ENCODE measurements at regions not wholly inside any gene's neighbourhood (a gene's known extent, or its start where the extent isn't known, plus 50 kb on each side); places are given as distances from the start of the nearest gene placed in this dataset.
A peak's percentile ranks its signal among the peaks of the same experiment; 100 is the strongest.

DNA sequence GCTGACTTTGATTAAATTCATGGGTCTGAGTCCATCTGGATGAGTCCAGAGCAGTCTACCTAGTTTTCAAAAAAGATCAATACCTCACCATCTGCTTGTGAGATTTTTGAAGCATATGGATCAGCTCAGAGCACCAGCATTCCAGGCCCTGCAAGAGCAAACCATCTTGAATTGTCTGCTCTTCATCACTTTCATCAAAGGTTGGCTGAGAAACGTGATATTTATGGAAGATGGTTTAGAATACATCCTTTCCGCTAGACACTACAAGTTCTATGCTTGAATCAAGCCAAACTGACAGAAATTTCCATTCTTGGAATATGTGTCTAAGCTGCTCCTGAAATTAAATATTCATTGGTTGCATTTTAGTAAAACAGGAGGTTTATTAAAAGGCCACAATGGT is 190.3 kb downstream of the KCNRG start:
- CTCF ChIA-PET = interaction anchor here (1.4 kb wide), 1 partner anchor 17 kb away, joined by 4 read pairs; no protein-coding TSS in a partner anchor
- TF ChIP-seq, protein P1, sequence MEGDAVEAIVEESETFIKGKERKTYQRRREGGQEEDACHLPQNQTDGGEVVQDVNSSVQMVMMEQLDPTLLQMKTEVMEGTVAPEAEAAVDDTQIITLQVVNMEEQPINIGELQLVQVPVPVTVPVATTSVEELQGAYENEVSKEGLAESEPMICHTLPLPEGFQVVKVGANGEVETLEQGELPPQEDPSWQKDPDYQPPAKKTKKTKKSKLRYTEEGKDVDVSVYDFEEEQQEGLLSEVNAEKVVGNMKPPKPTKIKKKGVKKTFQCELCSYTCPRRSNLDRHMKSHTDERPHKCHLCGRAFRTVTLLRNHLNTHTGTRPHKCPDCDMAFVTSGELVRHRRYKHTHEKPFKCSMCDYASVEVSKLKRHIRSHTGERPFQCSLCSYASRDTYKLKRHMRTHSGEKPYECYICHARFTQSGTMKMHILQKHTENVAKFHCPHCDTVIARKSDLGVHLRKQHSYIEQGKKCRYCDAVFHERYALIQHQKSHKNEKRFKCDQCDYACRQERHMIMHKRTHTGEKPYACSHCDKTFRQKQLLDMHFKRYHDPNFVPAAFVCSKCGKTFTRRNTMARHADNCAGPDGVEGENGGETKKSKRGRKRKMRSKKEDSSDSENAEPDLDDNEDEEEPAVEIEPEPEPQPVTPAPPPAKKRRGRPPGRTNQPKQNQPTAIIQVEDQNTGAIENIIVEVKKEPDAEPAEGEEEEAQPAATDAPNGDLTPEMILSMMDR (IDR thresholded peaks at IDR 0.05; ENCODE audit: insufficient read depth, low read depth, low read length) = no peak
- no peaks in the 10 kb centered on the region for H3K27me3 ChIP-seq (ENCODE audit: control insufficient read depth, insufficient read depth, low read length)
- no peak overlapping the region for H3K4me3 ChIP-seq (ENCODE audit: low read depth, low read length)
- H3K36me3 ChIP-seq (ENCODE audit: control insufficient read depth, insufficient read depth, low read length) = no peaks in the 10 kb centered on the region
- DNase-seq (ENCODE audit: low read depth) = no peak
- POLR2A ChIA-PET = no interaction called here

DNA sequence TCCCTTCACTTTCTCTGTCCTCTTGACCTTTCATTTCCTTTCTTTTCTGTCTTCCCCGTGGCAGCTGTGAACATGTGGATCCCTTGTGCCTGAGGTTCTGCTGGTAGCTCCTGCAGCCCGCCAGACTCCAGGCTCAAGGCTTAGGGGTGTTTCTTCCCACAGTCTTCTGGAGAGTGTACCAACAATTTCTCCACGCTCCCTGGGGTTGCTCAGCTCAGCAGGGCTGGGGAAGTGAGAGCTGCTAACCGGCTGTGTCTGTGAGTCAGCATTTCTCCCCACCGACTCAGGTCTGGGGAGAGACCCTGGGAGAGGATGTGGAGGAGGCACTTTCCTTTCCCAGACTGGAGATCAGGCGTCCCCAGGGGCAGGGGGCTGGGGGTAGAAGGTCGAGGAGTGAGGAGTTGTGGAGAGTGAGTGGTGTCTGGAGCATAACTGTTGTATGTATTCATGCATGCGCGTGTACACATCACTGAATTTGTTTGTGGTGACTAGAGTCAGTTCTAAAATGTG is 193.6 kb downstream of the KCNRG start:
- CTCF ChIA-PET = interaction anchor here (0.5 kb wide), 1 partner anchor 15 kb away, joined by 3 read pairs; no protein-coding TSS in a partner anchor
- DNase-seq (ENCODE audit: low read depth) = peak; percentile 28
- POLR2A ChIA-PET = no interaction called here
- TF ChIP-seq, protein P1 (IDR thresholded peaks at IDR 0.05; ENCODE audit: insufficient read depth, low read depth, low read length) = no peak
- Histone ChIP-seq H3K4me3 (ENCODE audit: low read depth, low read length) (no peak overlapping the region), H3K36me3 (ENCODE audit: control insufficient read depth, insufficient read depth, low read length) (no peaks in the 10 kb centered on the region), H3K27me3 (ENCODE audit: control insufficient read depth, insufficient read depth, low read length) (no peaks in the 10 kb centered on the region)

DNA sequence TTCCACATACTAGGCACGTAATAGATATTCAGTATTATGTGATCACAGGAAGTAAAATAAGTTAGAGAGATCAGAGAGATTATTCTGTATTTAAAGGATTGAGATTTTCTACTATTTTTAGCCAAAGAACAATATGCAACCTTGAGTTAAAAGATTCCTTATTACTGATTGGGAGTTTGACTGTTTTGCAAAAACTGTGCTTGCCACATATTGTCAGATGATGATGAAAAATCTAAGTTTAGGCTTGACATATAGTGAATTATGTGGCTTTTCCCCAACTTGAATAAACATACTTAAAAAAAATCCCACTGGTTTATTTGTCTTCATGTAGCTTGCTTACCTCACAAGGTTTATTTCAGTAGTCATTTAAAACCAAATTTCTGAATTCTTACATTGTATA is 194.4 kb downstream of the KCNRG start:
- TF ChIP-seq, protein P1 (IDR thresholded peaks at IDR 0.05; ENCODE audit: insufficient read depth, low read depth, low read length) = no peak
- no peaks in the 10 kb centered on the region for H3K36me3 ChIP-seq (ENCODE audit: control insufficient read depth, insufficient read depth, low read length)
- H3K27me3 ChIP-seq (ENCODE audit: control insufficient read depth, insufficient read depth, low read length) = no peaks in the 10 kb centered on the region
- H3K4me3 ChIP-seq (ENCODE audit: low read depth, low read length) = no peak overlapping the region
- POLR2A ChIA-PET = no interaction called here
- CTCF ChIA-PET = no interaction called here
- no peak for DNase-seq (ENCODE audit: low read depth)

DNA sequence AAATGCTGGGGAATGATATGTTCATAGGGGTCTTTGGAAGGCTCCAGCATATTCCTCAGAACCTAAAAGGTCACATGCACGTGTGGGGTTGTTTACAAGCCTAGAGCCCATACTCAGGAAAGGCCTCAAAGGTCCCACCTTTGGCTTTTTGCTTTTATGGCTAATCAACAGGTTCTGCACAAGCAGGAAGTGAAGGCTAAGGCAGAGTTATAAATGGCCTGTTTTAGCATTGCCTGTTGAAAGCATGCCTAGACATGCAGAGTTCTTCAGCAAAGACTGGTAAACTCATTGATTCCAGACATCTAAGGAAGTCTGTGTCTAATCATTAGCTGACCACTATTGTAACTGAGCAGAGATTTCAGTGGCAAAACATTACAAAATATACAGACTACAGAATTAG is 198.3 kb downstream of the KCNRG start:
- Histone ChIP-seq H3K36me3 (ENCODE audit: control insufficient read depth, insufficient read depth, low read length) (no peaks in the 10 kb centered on the region), H3K27me3 (ENCODE audit: control insufficient read depth, insufficient read depth, low read length) (no peaks in the 10 kb centered on the region), H3K4me3 (ENCODE audit: low read depth, low read length) (no peak overlapping the region)
- DNase-seq (ENCODE audit: low read depth) = no peak
- CTCF ChIA-PET = interaction anchor here (1.1 kb wide), 1 partner anchor 9 kb away, joined by 3 read pairs; no protein-coding TSS in a partner anchor
- POLR2A ChIA-PET = no interaction called here
- TF ChIP-seq, protein P1 (IDR thresholded peaks at IDR 0.05; ENCODE audit: insufficient read depth, low read depth, low read length) = no peak

DNA sequence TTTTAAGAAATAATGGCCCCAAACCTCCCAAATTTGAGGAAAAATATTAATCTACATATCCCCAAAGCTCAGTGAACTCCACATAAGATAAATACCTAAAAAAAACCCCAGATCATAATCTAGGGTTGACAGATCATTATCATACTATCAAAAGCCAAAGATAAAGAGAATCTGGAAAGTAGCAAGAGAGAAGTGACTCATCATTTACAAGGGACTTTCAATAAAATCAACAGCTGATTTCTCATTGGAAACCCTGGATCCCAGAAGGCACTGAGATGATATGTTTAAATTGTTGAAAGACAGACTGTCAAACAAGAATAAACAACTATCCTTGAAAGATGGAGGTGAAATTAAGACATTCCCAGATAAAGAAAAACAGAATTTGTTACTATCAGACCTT is 199.3 kb downstream of the KCNRG start:
- CTCF ChIA-PET = interaction anchor here (1.1 kb wide), 1 partner anchor 8 kb away, joined by 3 read pairs; no protein-coding TSS in a partner anchor
- Histone ChIP-seq H3K4me3 (ENCODE audit: low read depth, low read length) (no peak overlapping the region), H3K36me3 (ENCODE audit: control insufficient read depth, insufficient read depth, low read length) (no peaks in the 10 kb centered on the region), H3K27me3 (ENCODE audit: control insufficient read depth, insufficient read depth, low read length) (no peaks in the 10 kb centered on the region)
- TF ChIP-seq, protein P1 (IDR thresholded peaks at IDR 0.05; ENCODE audit: insufficient read depth, low read depth, low read length) = no peak
- POLR2A ChIA-PET = no interaction called here
- no peak for DNase-seq (ENCODE audit: low read depth)

All from BJ (cell line).